ENCODE measurements at regions not wholly inside any gene's neighbourhood (a gene's known extent, or its start where the extent isn't known, plus 50 kb on each side); places are given as distances from the start of the nearest gene placed in this dataset.
A peak's percentile ranks its signal among the peaks of the same experiment; 100 is the strongest.

DNA sequence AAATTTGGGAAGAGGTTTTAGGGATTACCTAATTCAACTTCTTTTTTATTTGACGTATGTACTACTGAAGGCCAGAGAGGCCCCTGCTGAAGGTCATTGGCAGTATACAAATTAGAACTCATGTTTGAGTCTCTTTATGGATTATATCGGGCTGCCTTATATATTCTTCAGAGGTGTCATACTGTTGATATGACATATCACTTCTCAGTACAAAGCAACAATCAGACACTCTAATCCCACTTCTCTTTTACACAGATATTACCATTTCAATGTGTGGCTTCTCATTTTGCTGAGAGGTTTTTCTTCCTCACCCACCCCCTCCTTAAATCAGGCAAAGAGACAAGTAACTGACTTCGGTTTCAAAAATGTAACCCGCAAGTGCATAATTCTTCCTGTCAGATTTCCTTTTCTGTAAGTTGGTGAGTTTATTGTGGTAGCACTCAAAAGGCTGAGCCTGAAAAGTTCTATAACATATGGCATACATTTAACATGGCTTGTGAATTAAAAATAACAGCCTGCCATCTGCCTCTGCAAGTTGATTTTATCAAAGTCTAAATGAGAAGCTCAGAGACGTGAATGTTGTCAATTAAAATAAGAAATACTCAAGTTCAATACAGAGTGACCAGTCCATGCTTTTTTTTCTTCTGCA is 163.6 kb upstream of the RORB start:
- H3K9me3 Mint-ChIP-seq (ENCODE audit: insufficient read depth), result no peaks in the 10 kb centered on the region
- ChIA-PET CTCF (no interaction called here), POLR2A (no interaction called here)
- no peaks in the 10 kb centered on the region for H3K36me3 Mint-ChIP-seq (ENCODE audit: low read depth)
- ATAC-seq (peak; percentile 44), DNase-seq (no peak)
- H3K27ac Mint-ChIP-seq, result peak overlapping the region; percentile 78
- peaks cover 4% of the 10 kb centered on the region for H3K27me3 Mint-ChIP-seq (ENCODE audit: low read depth)
- H3K4me3 Mint-ChIP-seq, result peak overlapping the region; percentile 40
- H3K4me1 Mint-ChIP-seq (ENCODE audit: low read depth), result peaks cover 55% of the 10 kb centered on the region

DNA sequence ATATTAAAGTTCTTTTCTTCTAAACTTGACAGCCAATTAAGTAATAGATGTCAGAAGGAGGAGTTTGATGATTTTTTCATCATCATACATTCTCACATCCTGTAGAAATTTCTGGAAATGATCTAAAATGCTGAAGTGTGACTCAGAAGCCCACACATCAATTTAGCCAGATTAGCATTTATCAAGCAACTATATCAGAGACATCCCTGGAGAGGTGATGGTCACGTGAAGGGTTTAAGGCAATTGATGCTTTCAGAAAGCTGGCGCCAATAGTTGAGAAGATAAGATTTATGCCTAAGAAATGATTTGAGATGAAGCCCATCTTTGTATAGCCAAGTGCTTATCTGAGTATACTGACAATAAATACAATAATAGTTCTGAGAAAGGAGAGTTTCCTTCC is 162.9 kb upstream of the RORB start:
- H3K36me3 Mint-ChIP-seq (ENCODE audit: low read depth), result no peaks in the 10 kb centered on the region
- H3K27me3 Mint-ChIP-seq (ENCODE audit: low read depth), result peaks cover under 1% of the 10 kb centered on the region
- H3K27ac Mint-ChIP-seq, result no peak overlapping the region
- DNase-seq, result no peak
- no peak for ATAC-seq
- ChIA-PET POLR2A (no interaction called here), CTCF (no interaction called here)
- peaks cover 54% of the 10 kb centered on the region for H3K4me1 Mint-ChIP-seq (ENCODE audit: low read depth)
- H3K9me3 Mint-ChIP-seq (ENCODE audit: insufficient read depth), result no peaks in the 10 kb centered on the region
- H3K4me3 Mint-ChIP-seq, result no peak overlapping the region

DNA sequence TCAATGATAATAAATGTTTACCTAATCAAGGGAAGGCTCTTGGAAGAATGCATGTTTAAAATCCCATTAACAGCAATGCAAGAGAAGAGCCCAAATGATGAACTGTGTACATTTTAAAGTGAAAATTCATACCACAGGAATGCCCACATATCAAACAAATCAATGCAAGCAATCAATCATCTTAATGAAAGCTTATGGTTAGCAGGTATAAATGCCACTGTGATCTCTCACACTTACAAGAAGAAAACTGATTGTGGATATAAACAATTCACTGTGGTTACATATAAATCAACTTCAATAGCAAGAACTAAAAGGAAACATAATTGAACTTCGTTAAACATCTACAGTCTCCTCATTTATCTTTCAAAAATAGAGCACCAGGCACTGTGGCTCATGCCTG is 161.0 kb upstream of the RORB start:
- Mint-ChIP-seq H3K36me3 (ENCODE audit: low read depth) (no peaks in the 10 kb centered on the region), H3K27ac (no peak overlapping the region), H3K4me1 (ENCODE audit: low read depth) (peaks cover 46% of the 10 kb centered on the region), H3K27me3 (ENCODE audit: low read depth) (peaks cover 2% of the 10 kb centered on the region), H3K9me3 (ENCODE audit: insufficient read depth) (no peaks in the 10 kb centered on the region), H3K4me3 (no peak overlapping the region)
- no peak for DNase-seq
- ChIA-PET POLR2A (no interaction called here), CTCF (no interaction called here)
- ATAC-seq, result no peak

DNA sequence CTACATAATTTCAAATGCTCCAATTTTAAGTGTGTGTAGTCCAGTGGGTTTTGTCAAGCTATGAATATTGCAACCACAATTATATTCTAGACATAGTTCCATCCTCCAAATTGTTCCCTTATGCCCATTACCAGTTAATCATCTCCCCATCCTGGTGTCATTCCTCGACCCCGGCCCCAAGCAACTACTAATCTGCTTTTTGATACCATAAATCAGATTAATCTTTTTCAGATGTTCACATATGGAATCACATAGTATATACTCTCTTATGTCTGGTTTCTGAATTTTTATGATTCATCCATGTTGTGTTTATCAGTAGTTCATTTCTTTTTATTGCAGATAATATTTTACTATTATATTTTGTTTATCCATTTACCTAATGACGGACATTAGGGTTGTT is 148.4 kb upstream of the RORB start:
- H3K4me3 Mint-ChIP-seq, result no peak overlapping the region
- POLR2A ChIA-PET, result no interaction called here
- CTCF ChIA-PET, result no interaction called here
- H3K9me3 Mint-ChIP-seq (ENCODE audit: insufficient read depth), result no peaks in the 10 kb centered on the region
- no peaks in the 10 kb centered on the region for H3K4me1 Mint-ChIP-seq (ENCODE audit: low read depth)
- peaks cover 5% of the 10 kb centered on the region for H3K27me3 Mint-ChIP-seq (ENCODE audit: low read depth)
- H3K27ac Mint-ChIP-seq, result no peak overlapping the region
- ATAC-seq (no peak), DNase-seq (no peak)
- H3K36me3 Mint-ChIP-seq (ENCODE audit: low read depth), result no peaks in the 10 kb centered on the region

DNA sequence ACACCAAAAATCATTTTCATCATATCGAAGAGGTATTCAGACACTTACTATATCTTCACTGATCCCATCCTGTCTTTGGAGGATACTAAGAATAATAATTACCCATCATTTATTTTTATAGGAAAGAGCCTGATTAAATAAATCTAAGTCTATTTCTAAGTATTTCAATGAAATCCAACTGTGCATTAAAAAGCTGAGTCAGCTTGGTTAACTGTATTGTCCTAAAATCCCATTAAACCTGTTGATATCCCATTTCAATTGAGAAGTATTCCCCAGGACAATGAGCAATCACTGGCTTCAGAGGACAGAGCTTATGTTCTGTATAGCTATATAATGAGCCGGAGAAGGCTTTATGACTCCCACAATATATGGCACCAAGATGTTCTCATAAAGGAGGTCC is 142.0 kb upstream of the RORB start:
- peaks cover 9% of the 10 kb centered on the region for H3K27me3 Mint-ChIP-seq (ENCODE audit: low read depth)
- no peak overlapping the region for H3K27ac Mint-ChIP-seq
- DNase-seq (no peak), ATAC-seq (no peak)
- CTCF ChIA-PET, result no interaction called here
- POLR2A ChIA-PET, result no interaction called here
- H3K4me1 Mint-ChIP-seq (ENCODE audit: low read depth), result no peaks in the 10 kb centered on the region
- no peak overlapping the region for H3K4me3 Mint-ChIP-seq
- H3K36me3 Mint-ChIP-seq (ENCODE audit: low read depth), result no peaks in the 10 kb centered on the region
- H3K9me3 Mint-ChIP-seq (ENCODE audit: insufficient read depth), result no peaks in the 10 kb centered on the region

DNA sequence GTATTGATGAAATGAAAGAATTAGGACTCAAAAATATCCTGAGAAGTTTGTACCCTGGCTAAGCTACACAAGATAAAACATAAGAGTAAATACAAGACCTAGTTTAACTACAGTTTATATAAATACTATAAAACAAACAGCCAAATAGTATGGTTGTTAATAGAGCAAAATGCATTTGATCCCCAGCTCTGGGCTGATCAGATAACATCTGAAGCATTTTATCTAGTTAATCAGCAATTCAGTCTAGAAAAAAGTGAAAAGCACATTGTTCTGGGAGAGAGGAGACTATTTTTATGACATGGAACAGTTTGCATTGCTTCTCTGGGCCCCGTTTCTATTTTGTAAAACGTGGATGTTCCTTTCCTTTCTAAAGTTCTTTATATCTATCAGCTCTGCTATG is 139.6 kb upstream of the RORB start:
- peaks cover 8% of the 10 kb centered on the region for H3K27me3 Mint-ChIP-seq (ENCODE audit: low read depth)
- ChIA-PET POLR2A (interaction anchor here (0.6 kb wide), 1 partner anchor 865 kb away, joined by 3 read pairs; no protein-coding TSS in a partner anchor), CTCF (no interaction called here)
- ATAC-seq (no peak), DNase-seq (no peak)
- H3K27ac Mint-ChIP-seq, result no peak overlapping the region
- no peaks in the 10 kb centered on the region for H3K9me3 Mint-ChIP-seq (ENCODE audit: insufficient read depth)
- H3K4me1 Mint-ChIP-seq (ENCODE audit: low read depth), result no peaks in the 10 kb centered on the region
- H3K36me3 Mint-ChIP-seq (ENCODE audit: low read depth), result no peaks in the 10 kb centered on the region
- no peak overlapping the region for H3K4me3 Mint-ChIP-seq

DNA sequence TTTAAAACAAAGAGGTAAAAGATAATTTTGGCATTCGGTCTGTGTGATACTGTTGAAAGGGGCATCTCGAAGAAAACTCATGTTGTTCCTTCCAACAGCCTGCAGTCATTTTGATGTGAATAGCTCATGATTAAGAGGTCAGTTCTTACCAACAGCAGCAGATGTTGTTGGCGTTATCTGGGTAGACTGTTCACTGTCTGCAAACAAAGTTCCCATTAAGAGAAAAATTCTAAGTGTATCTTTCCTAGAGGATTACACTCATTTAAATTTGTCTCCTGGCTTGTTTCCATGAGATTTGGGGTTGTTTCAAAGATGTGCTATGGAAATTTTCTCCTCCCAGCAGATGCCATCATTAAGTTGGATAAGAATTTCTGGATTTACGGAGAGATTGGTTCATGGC is 138.2 kb upstream of the RORB start:
- Mint-ChIP-seq H3K36me3 (ENCODE audit: low read depth) (no peaks in the 10 kb centered on the region), H3K4me1 (ENCODE audit: low read depth) (no peaks in the 10 kb centered on the region), H3K9me3 (ENCODE audit: insufficient read depth) (no peaks in the 10 kb centered on the region), H3K27me3 (ENCODE audit: low read depth) (peaks cover 5% of the 10 kb centered on the region), H3K27ac (no peak overlapping the region), H3K4me3 (no peak overlapping the region)
- ATAC-seq, result no peak
- no peak for DNase-seq
- ChIA-PET CTCF (no interaction called here), POLR2A (no interaction called here)

DNA sequence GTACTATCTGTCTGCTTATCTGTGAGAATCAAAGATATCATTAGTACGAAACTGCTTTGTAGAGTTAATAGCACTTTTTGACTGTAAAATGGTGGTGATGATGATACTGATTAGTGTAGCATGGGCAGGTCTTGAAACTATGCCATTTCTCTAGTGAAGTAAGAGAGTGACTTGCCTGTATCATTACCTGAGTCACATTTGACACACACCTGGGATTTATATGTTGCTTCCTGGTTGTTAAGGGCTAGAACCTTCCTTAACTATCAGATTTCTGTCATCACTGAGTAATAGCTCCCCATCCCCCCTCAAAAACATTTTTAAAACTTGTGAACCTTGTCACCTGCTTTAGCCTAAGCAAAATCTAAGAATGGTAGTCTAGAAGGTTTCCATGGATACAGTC is 135.6 kb upstream of the RORB start:
- DNase-seq (no peak), ATAC-seq (no peak)
- no peaks in the 10 kb centered on the region for H3K4me1 Mint-ChIP-seq (ENCODE audit: low read depth)
- H3K4me3 Mint-ChIP-seq, result no peak overlapping the region
- POLR2A ChIA-PET, result no interaction called here
- peaks cover 1% of the 10 kb centered on the region for H3K9me3 Mint-ChIP-seq (ENCODE audit: insufficient read depth)
- CTCF ChIA-PET, result no interaction called here
- H3K36me3 Mint-ChIP-seq (ENCODE audit: low read depth), result no peaks in the 10 kb centered on the region
- H3K27me3 Mint-ChIP-seq (ENCODE audit: low read depth), result peaks cover 2% of the 10 kb centered on the region
- H3K27ac Mint-ChIP-seq, result no peak overlapping the region

DNA sequence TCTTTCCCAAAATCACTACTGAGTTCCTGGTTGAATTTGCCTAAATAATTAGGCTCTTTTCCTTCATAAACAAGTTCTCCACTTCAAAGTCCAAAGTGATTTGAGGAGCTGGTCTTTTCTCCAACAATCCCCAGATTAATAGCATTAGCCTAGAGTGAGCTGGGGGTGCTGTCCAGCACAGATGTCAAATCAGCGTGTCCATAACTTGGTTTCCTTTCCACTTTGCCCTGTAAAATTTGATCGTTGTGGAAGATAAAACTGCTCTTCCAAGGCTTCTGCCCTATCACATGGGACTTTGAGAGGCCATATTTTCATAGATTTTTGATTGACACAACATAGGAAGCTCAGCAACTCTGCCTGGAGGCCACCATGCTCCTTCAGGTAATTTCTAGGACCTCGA is 134.7 kb upstream of the RORB start:
- H3K27me3 Mint-ChIP-seq (ENCODE audit: low read depth), result peaks cover 2% of the 10 kb centered on the region
- H3K27ac Mint-ChIP-seq, result no peak overlapping the region
- CTCF ChIA-PET, result no interaction called here
- POLR2A ChIA-PET, result no interaction called here
- no peaks in the 10 kb centered on the region for H3K4me1 Mint-ChIP-seq (ENCODE audit: low read depth)
- no peaks in the 10 kb centered on the region for H3K36me3 Mint-ChIP-seq (ENCODE audit: low read depth)
- ATAC-seq, result no peak
- no peak overlapping the region for H3K4me3 Mint-ChIP-seq
- peaks cover 8% of the 10 kb centered on the region for H3K9me3 Mint-ChIP-seq (ENCODE audit: insufficient read depth)
- no peak for DNase-seq

DNA sequence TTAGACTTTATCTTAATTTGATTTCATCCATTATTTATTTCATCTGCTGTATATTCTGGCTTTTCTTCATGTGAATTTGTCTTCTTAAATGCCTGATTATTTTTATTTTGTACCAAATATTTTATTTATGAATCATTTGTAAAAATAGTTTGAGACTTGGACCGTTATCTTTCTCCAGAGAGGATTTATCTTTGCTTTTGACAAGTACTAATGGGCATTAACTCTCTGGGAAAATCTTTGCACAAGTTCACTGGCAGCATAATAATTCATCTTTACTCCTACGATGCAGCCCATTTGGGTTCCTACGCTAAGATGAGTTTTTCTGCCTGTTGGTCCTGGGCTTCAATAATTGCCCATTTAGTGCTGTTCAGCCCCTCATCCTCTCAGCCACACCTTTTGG is 131.0 kb upstream of the RORB start:
- no peak for DNase-seq
- no peak overlapping the region for H3K4me3 Mint-ChIP-seq
- peaks cover 8% of the 10 kb centered on the region for H3K9me3 Mint-ChIP-seq (ENCODE audit: insufficient read depth)
- CTCF ChIA-PET, result no interaction called here
- H3K27ac Mint-ChIP-seq, result no peak overlapping the region
- no peak for ATAC-seq
- POLR2A ChIA-PET, result no interaction called here
- H3K4me1 Mint-ChIP-seq (ENCODE audit: low read depth), result no peaks in the 10 kb centered on the region
- no peaks in the 10 kb centered on the region for H3K36me3 Mint-ChIP-seq (ENCODE audit: low read depth)
- H3K27me3 Mint-ChIP-seq (ENCODE audit: low read depth), result no peaks in the 10 kb centered on the region

DNA sequence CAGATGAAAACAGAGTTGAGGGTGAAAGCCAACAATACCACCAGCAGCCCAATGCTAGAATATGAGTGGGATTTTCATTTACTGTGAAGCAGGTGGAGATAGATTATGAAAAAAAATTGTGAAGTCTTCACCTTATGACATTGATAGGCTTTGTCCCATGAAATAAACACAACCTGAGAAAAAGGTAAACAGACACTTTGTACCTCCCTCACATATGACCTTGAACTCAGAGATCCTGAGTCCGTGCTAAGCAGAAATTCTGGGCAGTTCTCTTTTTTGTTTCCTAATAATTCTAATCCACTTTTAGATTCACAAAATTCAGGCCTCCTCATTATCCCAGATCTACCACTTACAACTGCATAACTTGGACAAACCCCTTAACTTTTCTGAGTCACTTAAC is 127.3 kb upstream of the RORB start:
- H3K9me3 Mint-ChIP-seq (ENCODE audit: insufficient read depth), result peaks cover 8% of the 10 kb centered on the region
- DNase-seq (no peak), ATAC-seq (no peak)
- CTCF ChIA-PET, result no interaction called here
- peaks cover 2% of the 10 kb centered on the region for H3K27me3 Mint-ChIP-seq (ENCODE audit: low read depth)
- no peaks in the 10 kb centered on the region for H3K36me3 Mint-ChIP-seq (ENCODE audit: low read depth)
- POLR2A ChIA-PET, result no interaction called here
- H3K4me1 Mint-ChIP-seq (ENCODE audit: low read depth), result no peaks in the 10 kb centered on the region
- H3K4me3 Mint-ChIP-seq, result no peak overlapping the region
- no peak overlapping the region for H3K27ac Mint-ChIP-seq

DNA sequence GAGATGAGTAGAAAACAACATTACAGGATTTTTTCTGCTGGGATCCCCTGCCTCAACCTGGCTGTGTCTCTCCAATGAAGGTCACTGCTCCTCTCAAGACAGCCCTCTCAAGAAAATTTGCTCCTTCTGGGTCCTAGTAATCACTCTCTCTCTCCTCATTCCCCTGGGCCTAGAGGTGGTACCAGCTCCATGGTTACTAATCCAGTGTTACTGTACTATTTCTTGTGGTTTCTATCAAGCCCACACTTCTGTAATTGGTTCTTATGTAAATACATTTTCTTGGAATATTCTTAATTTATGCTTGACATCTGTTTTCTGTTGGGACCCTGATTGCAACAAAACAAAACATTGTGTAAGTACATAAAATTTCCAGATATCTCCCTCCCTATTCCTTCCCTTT is 123.8 kb upstream of the RORB start:
- Mint-ChIP-seq H3K36me3 (ENCODE audit: low read depth) (no peaks in the 10 kb centered on the region), H3K27ac (no peak overlapping the region), H3K4me1 (ENCODE audit: low read depth) (no peaks in the 10 kb centered on the region), H3K9me3 (ENCODE audit: insufficient read depth) (no peaks in the 10 kb centered on the region), H3K27me3 (ENCODE audit: low read depth) (peaks cover 2% of the 10 kb centered on the region), H3K4me3 (no peak overlapping the region)
- ATAC-seq (no peak), DNase-seq (no peak)
- CTCF ChIA-PET, result no interaction called here
- POLR2A ChIA-PET, result no interaction called here

DNA sequence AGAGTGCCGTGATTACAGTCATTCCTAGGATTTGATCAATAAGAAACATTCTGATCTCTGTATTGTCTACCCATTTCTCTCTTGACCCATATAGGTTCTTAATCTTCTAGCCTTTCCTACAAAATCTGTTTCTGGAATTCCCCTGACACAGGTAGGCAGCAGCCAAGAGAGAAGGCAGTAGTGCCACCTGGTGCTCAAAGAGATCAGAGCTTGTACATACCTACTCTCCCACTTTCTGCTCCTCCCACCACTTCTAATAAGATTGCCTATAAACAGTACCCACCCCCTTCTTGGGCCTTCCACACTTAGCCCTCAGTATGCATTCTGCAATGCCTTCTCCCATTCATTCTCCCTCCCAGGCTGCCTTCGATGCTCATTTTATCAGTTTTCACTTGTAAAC is 117.4 kb upstream of the RORB start:
- no peaks in the 10 kb centered on the region for H3K9me3 Mint-ChIP-seq (ENCODE audit: insufficient read depth)
- CTCF ChIA-PET, result interaction anchor here (0.6 to 2.4 kb wide), 8 partner anchors 10 to 1179 kb away, joined by 3 to 21 read pairs (median 4); no protein-coding TSS in a partner anchor

More for the DNA sequence above, 117.4 kb upstream of the RORB start:
- Mint-ChIP-seq H3K27me3 (ENCODE audit: low read depth) (peaks cover 2% of the 10 kb centered on the region), H3K4me3 (no peak overlapping the region), H3K4me1 (ENCODE audit: low read depth) (peaks cover 10% of the 10 kb centered on the region), H3K27ac (no peak overlapping the region), H3K36me3 (ENCODE audit: low read depth) (no peaks in the 10 kb centered on the region)
- ATAC-seq (peak; percentile 64), DNase-seq (peak; percentile 43)
- POLR2A ChIA-PET, result no interaction called here
